Fibroblast of upper back skin (primary cell): ENCODE measurements at regions not wholly inside any gene's neighbourhood (a gene's known extent, or its start where the extent isn't known, plus 50 kb on each side); places are given as distances from the start of the nearest gene placed in this dataset.

ENCODE experiments used
- DNase-seq: peaks from one replicate; pipeline ENCODE4 v3.0.0-alpha.2; 2013

DNA sequence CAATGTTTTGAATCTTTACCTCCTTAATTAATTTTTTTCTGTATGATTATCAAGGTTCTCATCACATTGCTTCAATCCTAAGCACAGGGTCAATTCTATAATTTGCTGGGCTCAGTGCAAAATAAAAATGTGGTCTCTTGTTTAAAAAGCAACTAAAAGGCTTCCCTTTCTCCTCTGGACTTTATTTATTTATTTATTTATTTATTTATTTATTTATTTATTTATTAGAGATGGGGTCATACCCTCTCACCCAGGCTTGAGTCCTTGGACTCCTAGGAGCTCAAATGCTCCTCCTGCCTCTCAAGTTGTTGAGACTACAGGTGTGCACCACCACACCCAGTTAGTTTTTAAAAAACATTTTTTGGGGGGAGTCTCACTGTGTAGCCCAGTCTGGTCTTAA is 710.1 kb upstream of the REG3G start:
- no peak for DNase-seq

DNA sequence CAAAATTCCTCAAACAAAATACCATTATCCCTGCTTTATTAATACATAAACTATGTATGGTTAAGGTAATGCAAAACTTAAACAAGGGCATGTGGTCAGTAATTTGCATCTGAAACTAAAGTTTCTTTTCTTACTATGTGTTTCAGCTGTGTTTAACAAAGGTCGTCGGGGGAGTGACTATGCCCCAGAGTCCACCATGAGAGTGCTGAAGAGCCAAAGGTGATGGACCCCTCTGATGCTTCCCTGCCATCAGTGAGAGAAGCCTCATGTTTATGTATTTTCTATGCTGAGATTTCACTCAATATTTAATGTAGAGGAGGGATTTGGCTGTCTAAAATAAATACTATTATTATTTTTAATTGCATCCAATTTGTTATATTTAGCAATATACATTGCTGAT is 707.2 kb upstream of the REG3G start:
- DNase-seq = no peak

DNA sequence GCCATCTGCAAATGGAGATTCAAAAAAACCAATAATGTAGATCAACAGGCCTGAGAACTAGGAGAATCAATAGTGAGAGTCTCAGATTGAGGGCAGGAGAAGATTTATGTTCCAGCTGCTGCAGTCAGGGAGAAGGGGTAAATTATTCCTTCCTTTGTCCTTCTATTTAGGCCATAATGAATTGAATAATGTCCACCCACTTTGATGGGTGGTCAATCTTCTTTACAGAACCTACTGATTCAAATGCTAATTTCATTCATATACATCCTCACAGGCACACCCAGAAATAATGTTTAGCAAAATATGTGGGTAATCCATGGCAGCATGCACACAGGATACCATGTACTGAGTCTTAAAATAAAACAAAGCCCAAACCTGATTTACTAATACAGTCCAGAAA is 695.3 kb upstream of the REG3G start:
- DNase-seq = no peak

DNA sequence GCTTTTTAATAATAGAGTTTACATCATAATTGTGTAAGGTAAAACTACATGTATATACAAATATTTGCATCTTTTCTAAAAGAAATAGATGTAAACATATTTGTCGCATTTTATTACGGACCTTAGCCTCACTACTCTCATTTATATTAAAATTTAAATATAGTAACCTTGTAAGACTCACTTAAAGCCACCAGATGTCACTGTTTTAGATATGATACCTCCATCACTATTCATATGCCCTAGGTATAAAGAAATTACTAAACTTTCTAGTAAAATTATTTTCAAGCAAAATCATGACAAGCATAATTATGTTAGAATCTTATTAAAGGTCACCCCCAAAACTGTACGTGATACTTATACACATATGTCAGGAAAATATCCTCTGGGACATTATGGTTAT is 674.3 kb upstream of the REG3G start:
- DNase-seq = no peak

DNA sequence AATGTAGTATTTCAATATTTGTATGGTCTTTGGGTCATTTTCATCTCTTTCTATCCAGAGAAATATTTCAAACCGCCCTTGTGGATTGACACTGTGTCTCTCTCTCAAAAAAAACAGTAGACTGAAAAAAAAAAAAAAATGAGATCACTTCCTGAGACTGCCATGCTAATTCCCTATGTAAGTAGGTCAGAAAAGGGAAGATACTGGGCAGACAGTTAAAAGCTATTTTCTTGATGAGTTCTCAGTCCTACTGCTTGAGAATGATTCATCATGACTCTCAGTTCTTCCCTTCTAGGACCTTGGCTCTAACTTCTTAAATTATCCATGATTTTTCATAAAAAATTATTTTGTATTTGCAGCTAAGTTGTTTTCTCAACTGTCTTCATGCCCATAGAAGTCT is 672.3 kb upstream of the REG3G start:
- no peak for DNase-seq

DNA sequence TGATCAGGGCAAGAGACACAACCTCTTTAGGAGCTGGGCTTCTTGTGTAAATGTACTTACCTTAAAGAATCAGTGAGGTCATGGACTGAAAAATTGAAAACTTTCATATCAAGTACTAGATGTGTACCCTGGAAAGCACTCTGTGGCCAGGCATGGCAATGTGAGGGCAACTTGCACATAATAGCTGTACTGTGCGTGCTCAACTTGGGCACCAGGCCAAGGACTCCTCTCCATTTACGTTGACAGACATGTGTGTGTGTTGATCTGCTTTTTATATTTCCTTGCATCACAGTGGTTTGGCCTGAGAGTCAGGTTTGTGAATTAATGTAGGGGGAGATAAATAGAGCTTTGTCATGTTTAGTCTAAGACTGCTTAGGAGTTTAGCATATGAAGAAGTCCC is 669.5 kb upstream of the REG3G start:
- DNase-seq = no peak

DNA sequence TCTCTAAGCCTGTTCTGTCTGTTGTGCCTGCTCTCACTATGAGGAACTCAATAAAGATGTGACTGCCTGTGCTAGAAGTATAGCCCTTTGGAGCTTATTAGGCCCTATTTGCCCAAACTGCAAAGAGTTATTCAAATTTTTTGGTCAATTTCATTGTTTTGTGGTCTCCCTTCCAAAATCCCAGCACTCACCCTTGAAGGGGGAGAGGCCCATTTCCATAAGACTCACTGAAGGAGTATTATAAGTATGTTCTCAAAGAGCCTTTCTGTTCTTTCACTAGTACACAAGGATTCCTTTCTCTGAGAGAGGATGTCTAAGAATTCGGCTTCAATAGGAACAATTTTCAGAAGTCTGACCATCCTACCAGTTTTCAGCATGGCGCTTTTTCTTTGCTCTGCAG is 641.9 kb upstream of the REG3G start:
- no peak for DNase-seq

DNA sequence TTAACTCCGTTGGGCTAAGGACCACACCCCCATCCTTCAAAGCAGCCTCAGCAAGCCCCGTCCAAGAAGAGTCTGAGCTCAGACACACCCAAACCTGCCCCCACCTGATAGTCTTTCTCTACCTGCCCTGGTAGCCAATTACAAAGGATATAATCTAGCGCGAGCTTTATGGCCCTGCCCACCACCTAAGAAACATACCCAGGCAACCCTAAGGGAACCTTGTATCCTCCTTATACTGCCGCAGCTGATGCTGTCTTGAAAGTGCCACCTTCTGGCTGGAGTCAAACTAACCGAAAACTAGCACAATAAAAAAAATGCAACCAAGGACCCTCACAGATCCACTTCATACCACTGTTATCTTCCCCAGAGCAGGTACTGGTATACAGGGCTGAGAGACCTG is 628.3 kb upstream of the REG3G start:
- DNase-seq = no peak

DNA sequence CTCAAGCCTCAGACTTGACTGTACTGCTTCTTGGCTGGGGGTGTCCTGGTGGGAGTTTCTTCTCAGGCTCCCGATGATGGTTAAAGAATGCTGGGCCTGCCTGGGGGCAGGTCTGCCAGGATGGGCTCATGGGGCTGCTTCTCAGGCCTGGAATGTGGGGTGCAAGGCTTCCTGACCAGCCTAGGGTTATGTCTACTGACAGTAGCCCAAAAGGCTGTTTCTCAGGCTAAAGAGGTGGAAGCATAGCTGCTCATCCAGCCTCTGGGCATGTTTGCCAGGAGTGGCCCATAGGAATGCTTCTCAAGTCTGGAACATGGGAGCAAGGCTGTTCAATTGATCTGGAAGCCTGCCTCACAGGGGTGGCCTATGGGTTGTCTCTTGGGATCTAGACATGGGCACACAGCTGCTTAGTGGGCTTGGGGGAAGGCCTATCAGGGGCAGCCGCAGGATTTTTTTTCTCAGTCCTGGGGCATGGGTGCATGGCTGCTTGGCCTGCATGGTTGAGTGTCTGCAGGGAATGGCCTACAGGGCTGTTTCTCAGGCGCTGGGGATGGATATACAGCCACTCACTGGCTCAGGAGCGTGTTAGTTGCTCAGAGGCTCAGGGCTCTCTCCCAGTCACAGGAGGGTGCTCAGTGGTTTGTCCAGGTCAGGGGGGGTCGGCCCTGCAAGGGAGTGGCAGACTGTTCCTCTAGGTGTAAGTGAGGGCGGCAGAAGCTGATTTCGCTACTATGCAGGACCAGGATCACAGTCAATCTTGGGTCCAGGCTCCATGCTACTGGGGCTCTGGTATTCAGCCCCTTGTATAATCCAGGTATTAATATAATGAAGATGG is 617.3 kb upstream of the REG3G start:
- DNase-seq = no peak

DNA sequence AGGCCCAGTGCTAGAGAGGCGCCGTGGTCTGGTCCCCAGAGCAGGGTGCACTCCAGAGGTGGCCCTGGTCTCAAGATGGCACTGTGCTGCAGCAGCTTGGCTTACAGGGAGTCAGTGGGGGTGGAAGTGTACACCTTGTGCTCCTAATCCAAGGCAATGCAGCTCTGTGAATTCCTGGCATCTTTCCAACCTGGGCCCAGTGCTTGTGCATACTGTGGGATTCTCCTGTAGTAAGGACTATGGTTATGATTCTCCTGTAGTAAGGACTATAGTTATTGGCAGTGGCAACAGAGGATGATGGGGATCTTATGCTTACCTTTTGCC is 616.7 kb upstream of the REG3G start:
- no peak for DNase-seq

DNA sequence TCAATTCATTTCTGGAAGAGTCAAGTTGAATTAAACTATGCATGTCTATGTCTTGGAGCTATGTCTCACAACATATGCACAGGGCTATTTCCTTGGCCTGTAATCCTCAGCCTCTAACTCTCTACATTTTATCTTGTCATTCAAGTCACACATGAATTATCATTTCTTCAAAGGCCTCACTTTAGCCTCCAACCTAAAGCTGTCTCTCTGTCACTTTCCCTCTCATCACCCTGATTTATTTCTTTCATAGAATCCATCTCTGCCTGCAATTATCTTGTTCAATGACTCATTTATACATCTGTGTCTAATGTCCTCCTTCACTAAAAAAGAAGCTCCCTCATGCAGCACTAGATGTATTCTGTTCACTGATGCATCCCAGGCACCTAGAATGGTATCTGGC is 614.2 kb upstream of the REG3G start:
- no peak for DNase-seq

DNA sequence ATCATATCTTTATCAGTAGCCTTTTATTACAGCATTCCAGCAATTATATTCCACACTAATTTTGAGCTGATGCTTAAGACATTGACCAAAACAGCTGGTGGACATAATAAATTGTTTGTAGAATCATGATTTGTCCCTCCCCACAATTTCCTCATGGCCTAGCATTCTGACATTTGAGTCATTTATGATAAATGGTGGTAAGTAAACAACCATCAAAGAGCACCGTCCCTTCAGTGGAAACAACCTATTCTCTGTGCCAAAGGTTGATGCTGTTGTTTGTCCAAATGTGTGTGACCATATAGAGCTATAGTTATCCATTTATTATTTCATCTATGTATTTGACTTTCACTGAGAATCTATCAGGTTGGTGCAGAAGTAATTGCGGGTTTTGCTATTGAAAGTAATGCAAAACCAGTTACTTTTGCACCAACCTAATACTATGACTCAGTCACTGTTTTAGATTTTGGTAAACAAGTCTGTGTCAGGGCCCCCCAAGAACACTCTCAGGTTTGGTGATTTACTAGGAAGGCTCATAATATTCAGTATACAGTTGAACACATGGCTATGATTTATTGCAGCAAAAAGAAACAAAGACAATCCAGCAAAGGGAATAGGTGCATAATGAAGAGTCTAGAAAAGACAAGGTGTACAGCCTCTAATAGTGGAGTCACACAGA is 608.7 kb upstream of the REG3G start:
- no peak for DNase-seq

DNA sequence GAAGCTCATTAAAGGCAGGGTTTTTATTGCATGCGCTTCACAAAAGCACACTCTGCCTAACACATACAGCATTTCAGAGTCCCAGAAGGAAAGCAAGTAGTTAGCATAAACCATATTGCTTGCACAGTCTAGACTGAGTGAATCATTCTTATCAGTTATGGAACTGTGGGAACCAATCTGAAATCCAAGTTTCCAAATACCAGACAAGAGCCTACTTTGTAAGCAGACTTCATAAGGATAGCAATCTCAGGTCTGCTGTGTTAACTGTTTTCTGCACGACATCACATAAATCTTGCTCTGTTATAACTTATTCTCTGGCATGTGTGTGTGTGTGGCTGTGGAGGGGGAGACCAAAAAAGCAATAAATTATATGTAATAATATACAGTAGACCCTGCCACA is 608.1 kb upstream of the REG3G start:
- no peak for DNase-seq

DNA sequence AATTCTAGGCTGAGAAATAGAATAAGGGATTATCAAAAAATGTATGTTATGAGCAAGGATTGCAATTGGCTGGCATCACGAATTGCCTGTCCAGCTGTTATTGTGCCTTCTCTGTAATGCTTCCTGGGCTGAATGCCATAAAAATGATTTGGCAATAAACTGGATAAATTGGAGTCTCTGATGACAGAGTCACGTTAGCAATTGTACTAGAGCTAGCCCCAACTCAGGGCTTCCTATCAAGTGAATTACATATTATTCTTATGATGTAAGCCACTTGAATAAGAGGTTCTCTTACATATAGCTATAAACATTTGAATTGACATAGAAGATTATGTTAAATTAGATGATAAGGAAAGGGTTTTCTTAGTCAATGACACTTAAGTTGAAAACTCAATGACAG is 607.5 kb upstream of the REG3G start:
- no peak for DNase-seq

DNA sequence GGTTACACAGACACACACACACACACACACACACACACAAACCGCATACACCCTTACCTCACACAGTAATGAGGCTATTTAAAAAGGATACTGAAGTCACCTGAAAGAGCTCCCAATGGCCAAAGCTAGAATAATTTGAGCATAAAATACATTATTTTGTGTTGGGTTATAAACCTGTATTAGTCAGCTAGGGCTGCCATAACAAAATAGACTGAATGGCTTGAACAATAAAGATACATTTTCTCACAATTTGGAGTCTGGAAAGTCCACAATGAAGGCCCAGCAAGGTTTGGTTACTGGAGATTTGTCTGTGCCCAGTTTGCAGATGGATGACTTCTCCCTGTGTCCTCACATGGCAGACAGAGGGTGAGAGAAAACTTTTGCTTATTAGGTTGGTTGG is 605.4 kb upstream of the REG3G start:
- no peak for DNase-seq

DNA sequence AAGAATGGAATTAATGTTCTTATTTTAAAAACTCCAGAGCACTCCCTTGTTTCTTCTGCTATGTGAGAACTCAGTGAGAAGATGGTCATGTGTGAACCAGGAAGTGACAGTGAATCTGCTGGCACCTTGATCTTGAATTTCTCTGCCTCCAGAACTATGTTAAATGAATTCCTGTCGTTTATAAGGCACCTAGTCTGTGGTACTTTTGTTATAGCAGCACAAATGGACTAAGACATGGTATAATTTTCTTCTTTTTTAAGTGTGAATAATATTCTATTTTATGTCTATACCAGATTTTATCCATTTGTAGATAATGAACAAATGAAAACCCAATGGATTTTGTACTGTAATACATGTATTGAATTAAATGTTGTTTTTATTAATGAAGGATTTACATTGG is 601.9 kb upstream of the REG3G start:
- DNase-seq = no peak

DNA sequence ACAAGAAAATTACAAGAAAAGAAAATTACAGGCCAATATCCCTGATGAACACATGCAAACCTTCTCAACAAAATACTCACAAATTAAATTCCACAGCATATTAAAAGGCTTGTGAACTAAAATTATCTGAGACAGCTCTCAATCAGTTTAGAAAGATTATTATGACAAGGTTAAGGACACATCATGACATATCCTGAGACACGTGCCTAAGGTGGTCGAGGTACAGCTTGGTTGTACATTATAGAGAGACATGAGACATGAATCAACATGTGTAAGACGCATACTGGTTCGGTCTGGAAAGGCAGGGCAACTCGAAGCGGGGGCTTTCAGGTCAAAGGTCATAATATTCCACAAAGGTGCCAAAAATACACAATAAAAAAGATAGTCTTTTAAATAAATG is 598.3 kb upstream of the REG3G start:
- DNase-seq = no peak

DNA sequence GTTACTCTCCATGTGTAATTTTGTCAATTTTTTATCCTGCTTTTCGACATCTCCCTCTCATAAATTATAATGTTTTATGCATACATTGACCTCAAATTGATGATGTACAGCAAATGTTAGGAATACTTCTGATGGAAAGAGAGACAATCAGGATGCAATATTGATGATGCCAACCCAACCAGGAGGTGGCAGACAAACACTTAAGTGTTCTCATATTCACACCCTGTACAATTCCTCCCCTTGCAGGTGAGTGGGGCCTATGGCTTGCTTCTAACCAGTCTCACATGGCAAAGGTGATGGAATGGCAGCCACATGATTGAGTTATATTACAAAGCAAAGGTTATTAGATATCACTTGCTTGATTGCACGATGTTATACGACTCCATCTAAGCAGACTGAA is 594.3 kb upstream of the REG3G start:
- DNase-seq = no peak

DNA sequence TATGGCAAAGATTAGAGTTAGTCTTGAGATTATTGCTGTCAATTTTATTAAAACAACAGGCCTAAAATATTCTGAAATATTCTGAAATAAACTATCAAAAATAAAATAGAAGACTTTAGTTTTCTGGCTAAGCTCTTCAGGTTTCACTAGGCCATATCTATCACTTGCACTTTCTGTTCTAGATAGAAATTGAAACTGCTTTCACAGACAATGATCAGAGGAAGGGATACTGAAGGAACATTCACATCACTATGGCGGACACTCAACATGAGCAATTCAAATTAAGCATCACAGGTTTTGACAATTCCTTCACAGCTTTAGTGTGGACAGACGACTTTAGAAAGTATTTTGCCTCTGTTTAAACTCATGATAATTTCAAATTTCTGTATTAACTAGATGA is 586.4 kb upstream of the REG3G start:
- DNase-seq = no peak

DNA sequence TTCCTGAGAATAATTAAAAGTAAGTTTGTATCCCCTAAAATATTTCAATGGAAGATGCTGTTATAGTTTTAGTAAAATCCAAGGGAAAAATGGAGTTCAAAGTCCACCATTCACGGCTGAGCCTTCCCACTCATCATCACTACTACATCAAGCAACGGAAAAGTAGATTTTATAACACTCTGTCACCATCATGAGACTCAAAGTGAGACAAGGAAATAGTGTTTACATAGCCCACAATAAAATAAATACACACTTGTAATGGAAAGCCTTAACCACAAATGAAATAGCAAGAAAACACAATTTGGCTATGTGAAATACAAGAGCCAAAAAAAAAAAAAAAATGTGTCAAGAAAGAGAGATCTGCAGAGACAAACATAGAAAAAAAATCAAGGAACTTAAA is 569.9 kb upstream of the REG3G start:
- no peak for DNase-seq

DNA sequence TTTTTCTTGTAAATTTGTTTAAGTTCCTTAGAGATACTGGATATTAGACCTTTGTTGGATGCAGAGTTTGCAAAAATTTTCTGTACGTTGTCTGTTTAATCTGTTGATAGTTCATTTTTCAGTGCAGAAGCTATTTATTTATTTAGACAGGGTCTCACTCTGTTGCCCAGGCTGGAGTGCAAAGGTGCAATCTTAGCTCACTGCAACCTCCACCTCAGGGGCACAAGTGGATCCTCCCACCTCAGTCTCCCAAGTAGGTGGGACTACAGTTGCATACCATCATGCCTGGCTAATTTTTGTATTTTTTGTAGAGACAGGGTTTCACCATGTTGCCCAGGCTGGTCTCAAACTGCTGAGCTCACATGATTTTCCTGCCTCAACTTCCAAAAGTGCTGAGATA is 568.2 kb upstream of the REG3G start:
- DNase-seq = no peak

DNA sequence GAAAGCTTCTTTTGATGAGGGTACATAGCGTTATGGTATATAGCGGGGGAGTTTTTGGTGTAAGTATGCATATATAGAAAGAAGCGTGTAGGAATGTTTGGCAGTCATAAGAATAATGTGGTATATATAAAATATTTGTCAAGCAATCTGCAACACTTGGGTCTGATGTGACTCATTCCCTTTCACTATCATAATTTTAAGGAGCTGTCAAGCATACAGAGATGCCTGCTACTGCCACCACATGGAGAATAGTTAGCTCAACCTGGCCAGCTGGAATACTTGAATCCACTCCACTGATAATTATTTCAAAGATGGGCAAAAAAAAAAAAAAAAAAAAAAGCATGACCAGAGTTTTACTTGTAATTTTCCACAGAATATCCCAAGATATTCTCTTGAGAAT is 559.8 kb upstream of the REG3G start:
- DNase-seq = no peak

DNA sequence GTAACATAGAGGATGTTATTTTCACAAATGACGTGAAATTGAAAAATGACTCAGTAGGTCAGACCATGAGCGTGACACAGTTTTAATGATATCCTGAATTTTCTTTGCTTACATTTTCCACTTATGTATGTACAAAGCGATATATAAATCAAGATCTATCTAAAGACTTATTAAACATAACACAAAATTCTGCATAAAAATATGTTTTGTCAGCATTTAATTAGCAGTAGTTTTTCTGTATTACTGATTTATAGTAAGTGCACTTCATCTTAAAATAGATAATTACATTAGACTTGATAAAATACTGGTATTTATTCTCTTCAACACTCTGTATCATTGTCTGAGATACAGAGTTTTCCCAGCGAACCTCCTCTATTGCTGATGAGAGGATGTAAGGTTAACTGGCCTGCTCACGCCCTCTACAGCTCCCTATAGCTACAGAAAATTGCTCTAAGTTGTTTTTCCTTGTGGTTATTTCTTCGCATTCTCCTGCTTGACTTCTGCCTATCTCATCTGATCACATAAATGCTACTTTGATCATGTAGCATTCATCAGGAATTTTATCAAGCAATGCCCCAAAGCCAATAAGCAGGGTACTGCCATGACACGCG is 548.8 kb upstream of the REG3G start:
- no peak for DNase-seq

DNA sequence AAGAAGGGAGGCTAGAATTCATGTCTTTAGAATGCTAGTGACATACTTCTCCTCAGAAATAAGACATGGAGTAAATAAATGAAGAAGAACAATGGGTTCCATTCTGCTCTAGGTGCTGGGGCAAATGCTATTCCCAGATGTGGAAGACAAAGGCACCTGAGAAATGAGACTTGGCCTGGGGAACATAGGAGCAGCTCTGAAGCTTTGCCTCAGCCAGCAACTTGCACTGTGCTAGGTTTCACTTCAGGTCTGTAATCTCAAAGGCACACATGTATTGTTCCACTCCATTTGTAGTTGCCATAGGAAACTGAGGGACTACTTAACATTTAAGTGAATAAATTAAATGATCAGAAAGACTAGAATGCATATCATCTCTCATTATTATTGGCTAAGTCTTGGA is 538.9 kb upstream of the REG3G start:
- no peak for DNase-seq

DNA sequence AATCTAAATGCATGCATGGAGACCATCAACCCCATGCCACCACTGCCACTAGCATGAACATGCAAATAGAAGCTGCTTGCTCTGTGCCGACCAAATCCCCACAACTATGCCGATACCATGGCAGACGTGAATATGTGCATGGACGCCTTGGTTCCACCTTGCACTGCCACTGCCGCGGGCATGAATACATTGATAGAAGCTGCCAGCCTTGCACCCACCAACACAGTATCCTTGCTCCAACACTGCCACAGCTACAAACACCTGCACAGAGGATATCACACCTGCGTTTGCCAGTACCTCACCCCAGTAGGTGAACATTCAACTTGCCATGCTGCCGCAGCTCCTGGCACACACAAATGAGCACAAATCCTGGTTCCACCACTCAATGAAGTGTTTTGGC is 527.4 kb upstream of the REG3G start:
- no peak for DNase-seq
